ENCODE measurements at regions not wholly inside any gene's neighbourhood (a gene's known extent, or its start where the extent isn't known, plus 50 kb on each side); places are given as distances from the start of the nearest gene placed in this dataset.

DNA sequence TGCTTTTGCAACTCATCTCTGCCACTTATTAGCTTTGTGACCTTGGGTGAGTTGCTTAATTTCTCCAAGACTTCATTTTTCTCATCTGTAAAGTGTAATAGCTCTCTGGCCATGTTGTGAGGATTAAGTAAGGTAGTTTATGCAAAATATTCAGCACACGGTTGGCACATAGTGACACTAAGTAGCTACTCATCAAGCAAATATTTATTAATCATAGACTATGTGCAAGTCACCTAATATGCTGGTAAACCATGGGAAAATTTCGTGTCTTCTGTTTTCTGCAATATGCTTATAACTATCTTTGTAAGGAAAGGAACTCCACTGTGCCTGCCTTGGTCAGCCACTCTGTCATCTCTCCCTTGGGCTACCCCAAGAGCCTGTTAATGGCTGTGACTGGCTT lies 50.3 kb upstream of the EGR2 start:
- Histone ChIP-seq H3K27me3 (ENCODE audit: control insufficient read depth in 2 of 2, insufficient read depth in 2 of 2, low read length in 2 of 2) (no peaks in the 10 kb centered on the region), H3K9me3 (ENCODE audit: control insufficient read depth in 2 of 2, low read length in 2 of 2) (no peaks in the 10 kb centered on the region), H3K9ac (ENCODE audit: low read depth in 1 of 2, low read length in 2 of 2) (no peak overlapping the region), H3K4me3 (ENCODE audit: low read length in 2 of 2) (no peak overlapping the region), H3K4me1 (ENCODE audit: control insufficient read depth in 2 of 2, insufficient read depth in 2 of 2, low read length in 2 of 2) (no peaks in the 10 kb centered on the region), H3K36me3 (ENCODE audit: control insufficient read depth in 2 of 2, insufficient read depth in 2 of 2, low read length in 2 of 2) (no peaks in the 10 kb centered on the region), H3K27ac (ENCODE audit: low read depth in 2 of 2, low read length in 2 of 2) (no peak overlapping the region)
